Glomerular visceral epithelial cell (primary cell): ENCODE measurements at regions not wholly inside any gene's neighbourhood (a gene's known extent, or its start where the extent isn't known, plus 50 kb on each side); places are given as distances from the start of the nearest gene placed in this dataset.

Experiments used
- DNase-seq: peaks from one replicate; pipeline ENCODE4 v3.0.0-alpha.2; 2016; ENCODE audit errors: extremely low spot score

- DNase-seq: no peak
Measured at GRCh38 chr3:118055381-118055780, 979.3 kb downstream of the IGSF11 start.

- DNase-seq: no peak
Measured at GRCh38 chr3:118057086-118057485, 977.6 kb downstream of the IGSF11 start.

GRCh38 chr3:118059096-118059495 lies 975.5 kb downstream of the IGSF11 start:
- DNase-seq: no peak

GRCh38 chr3:118067439-118067838 lies 967.2 kb downstream of the IGSF11 start:
- no peak for DNase-seq

GRCh38 chr3:118075873-118076272 lies 958.8 kb downstream of the IGSF11 start:
- no peak for DNase-seq

GRCh38 chr3:118077332-118077731 lies 957.3 kb downstream of the IGSF11 start:
- no peak for DNase-seq

- DNase-seq: no peak
Measured at GRCh38 chr3:118080889-118081288, 953.8 kb downstream of the IGSF11 start.

GRCh38 chr3:118088696-118089095 lies 946.0 kb downstream of the IGSF11 start:
- no peak for DNase-seq

GRCh38 chr3:118089563-118089962 lies 945.1 kb downstream of the IGSF11 start:
- no peak for DNase-seq

GRCh38 chr3:118097226-118097625 lies 937.4 kb downstream of the IGSF11 start:
- no peak for DNase-seq

GRCh38 chr3:118097660-118098059 lies 937.0 kb downstream of the IGSF11 start:
- no peak for DNase-seq

GRCh38 chr3:118098827-118099226 lies 935.8 kb downstream of the IGSF11 start:
- DNase-seq: no peak

- no peak for DNase-seq
Measured at GRCh38 chr3:118101891-118102290, 932.8 kb downstream of the IGSF11 start.

GRCh38 chr3:118102737-118103136 lies 931.9 kb downstream of the IGSF11 start:
- no peak for DNase-seq

- no peak for DNase-seq
Measured at GRCh38 chr3:118108201-118108600, 926.4 kb downstream of the IGSF11 start.

- no peak for DNase-seq
Measured at GRCh38 chr3:118108769-118109168, 925.9 kb downstream of the IGSF11 start.

GRCh38 chr3:118110211-118110610 lies 924.4 kb downstream of the IGSF11 start:
- DNase-seq: peak; percentile 49

GRCh38 chr3:118116991-118117390 lies 917.7 kb downstream of the IGSF11 start:
- no peak for DNase-seq

GRCh38 chr3:118126751-118127150 lies 907.9 kb downstream of the IGSF11 start:
- no peak for DNase-seq

- no peak for DNase-seq
Measured at GRCh38 chr3:118127992-118128391, 906.7 kb downstream of the IGSF11 start.

- DNase-seq: peak; percentile 0
Measured at GRCh38 chr3:118128886-118129285, 905.8 kb downstream of the IGSF11 start.

GRCh38 chr3:118137778-118138177 lies 896.9 kb downstream of the IGSF11 start:
- no peak for DNase-seq

- no peak for DNase-seq
Measured at GRCh38 chr3:118144919-118145318, 889.7 kb downstream of the IGSF11 start.

- no peak for DNase-seq
Measured at GRCh38 chr3:118146658-118147375, 887.8 kb downstream of the IGSF11 start.
